ENCODE measurements at regions not wholly inside any gene's neighbourhood (a gene's known extent, or its start where the extent isn't known, plus 50 kb on each side); places are given as distances from the start of the nearest gene placed in this dataset.

GRCh38 chr6:6379573-6379972, 59.1 kb upstream of the F13A1 start:
- H3K4me2 ChIP-seq: no peak overlapping the region
- H3K27ac ChIP-seq: no peak overlapping the region
- TF ChIP-seq CHD4 (IDR thresholded peaks at IDR 0.05; ENCODE audit: borderline replicate concordance) (no peak), CBX8 (IDR thresholded peaks at IDR 0.05) (no peak), REST (IDR thresholded peaks at IDR 0.05) (no peak), JUNB (IDR thresholded peaks at IDR 0.05) (no peak), HMGXB4 (CRISPR knock-in tag; IDR thresholded peaks at IDR 0.05; ENCODE audit: borderline replicate concordance) (no peak), RCOR1 (IDR thresholded peaks at IDR 0.05; ENCODE audit: low read depth, low read length) (no peak), HOXA7 (CRISPR knock-in tag; IDR thresholded peaks at IDR 0.05) (no peak), KDM1A (IDR thresholded peaks at IDR 0.05; ENCODE audit: low read depth) (no peak), GATA3 (IDR thresholded peaks at IDR 0.05; ENCODE audit: borderline replicate concordance) (no peak), NPAS2 (CRISPR knock-in tag; IDR thresholded peaks at IDR 0.05; ENCODE audit: borderline replicate concordance) (no peak), RFX5 (IDR thresholded peaks at IDR 0.05) (no peak)
- TF ChIP-seq, protein P1, sequence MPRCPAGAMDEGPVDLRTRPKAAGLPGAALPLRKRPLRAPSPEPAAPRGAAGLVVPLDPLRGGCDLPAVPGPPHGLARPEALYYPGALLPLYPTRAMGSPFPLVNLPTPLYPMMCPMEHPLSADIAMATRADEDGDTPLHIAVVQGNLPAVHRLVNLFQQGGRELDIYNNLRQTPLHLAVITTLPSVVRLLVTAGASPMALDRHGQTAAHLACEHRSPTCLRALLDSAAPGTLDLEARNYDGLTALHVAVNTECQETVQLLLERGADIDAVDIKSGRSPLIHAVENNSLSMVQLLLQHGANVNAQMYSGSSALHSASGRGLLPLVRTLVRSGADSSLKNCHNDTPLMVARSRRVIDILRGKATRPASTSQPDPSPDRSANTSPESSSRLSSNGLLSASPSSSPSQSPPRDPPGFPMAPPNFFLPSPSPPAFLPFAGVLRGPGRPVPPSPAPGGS (IDR thresholded peaks at IDR 0.05): no peak
- TF ChIP-seq, protein P2, sequence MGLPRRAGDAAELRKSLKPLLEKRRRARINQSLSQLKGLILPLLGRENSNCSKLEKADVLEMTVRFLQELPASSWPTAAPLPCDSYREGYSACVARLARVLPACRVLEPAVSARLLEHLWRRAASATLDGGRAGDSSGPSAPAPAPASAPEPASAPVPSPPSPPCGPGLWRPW (IDR thresholded peaks at IDR 0.05): no peak
- WGBS (ENCODE audit: missing lambda C conversion rate): 14% methylated on average over 5 of the region's 5 CpGs
- FAIRE-seq (no peak), DNase-seq (ENCODE audit: low read depth in 1 of 2, low spot score in 1 of 2) (no peak), ATAC-seq (no peak)
- POLR2A ChIA-PET: no interaction called here
- no peaks in the 10 kb centered on the region for H3K4me1 ChIP-seq
- CTCF ChIA-PET: no interaction called here
- H3K9me3 ChIP-seq: no peaks in the 10 kb centered on the region
- H3K4me3 ChIP-seq: no peak overlapping the region

- ATAC-seq (no peak), FAIRE-seq (no peak), DNase-seq (ENCODE audit: low read depth in 1 of 2, low spot score in 1 of 2) (no peak)
- H3K4me2 ChIP-seq: no peak overlapping the region
- no peaks in the 10 kb centered on the region for H3K4me1 ChIP-seq
- WGBS (ENCODE audit: missing lambda C conversion rate): 12% methylated on average over 7 of the region's 7 CpGs
- no peaks in the 10 kb centered on the region for H3K9me3 ChIP-seq
- ChIA-PET CTCF (no interaction called here), POLR2A (no interaction called here)
- TF ChIP-seq, protein P3, sequence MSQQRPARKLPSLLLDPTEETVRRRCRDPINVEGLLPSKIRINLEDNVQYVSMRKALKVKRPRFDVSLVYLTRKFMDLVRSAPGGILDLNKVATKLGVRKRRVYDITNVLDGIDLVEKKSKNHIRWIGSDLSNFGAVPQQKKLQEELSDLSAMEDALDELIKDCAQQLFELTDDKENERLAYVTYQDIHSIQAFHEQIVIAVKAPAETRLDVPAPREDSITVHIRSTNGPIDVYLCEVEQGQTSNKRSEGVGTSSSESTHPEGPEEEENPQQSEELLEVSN (IDR thresholded peaks at IDR 0.05; ENCODE audit: borderline replicate concordance, low read depth): no peak
- TF ChIP-seq CHD2 (IDR thresholded peaks at IDR 0.05; ENCODE audit: low read length, partially characterized antibody): no peak
- TF ChIP-seq TP53 (CRISPR knock-in tag; IDR thresholded peaks at IDR 0.05): no peak
- TF ChIP-seq FOSB (CRISPR knock-in tag; IDR thresholded peaks at IDR 0.05): no peak
- no peak for TF ChIP-seq CBX2 (IDR thresholded peaks at IDR 0.05; ENCODE audit: borderline replicate concordance, low read depth)
- TF ChIP-seq MAFK (IDR thresholded peaks at IDR 0.05; ENCODE audit: partially characterized antibody): no peak
- no peak for TF ChIP-seq CTCF (IDR thresholded peaks at IDR 0.05)
- TF ChIP-seq REST (IDR thresholded peaks at IDR 0.05): no peak
- TF ChIP-seq NPAS2 (CRISPR knock-in tag; IDR thresholded peaks at IDR 0.05; ENCODE audit: borderline replicate concordance): no peak
- H3K4me3 ChIP-seq: no peak overlapping the region
- H3K27ac ChIP-seq: no peak overlapping the region
Measured at GRCh38 chr6:6384520-6384919, 64.1 kb upstream of the F13A1 start.

Measured in A549 (cell line).